ENCODE measurements at regions not wholly inside any gene's neighbourhood (a gene's known extent, or its start where the extent isn't known, plus 50 kb on each side); places are given as distances from the start of the nearest gene placed in this dataset.

DNA sequence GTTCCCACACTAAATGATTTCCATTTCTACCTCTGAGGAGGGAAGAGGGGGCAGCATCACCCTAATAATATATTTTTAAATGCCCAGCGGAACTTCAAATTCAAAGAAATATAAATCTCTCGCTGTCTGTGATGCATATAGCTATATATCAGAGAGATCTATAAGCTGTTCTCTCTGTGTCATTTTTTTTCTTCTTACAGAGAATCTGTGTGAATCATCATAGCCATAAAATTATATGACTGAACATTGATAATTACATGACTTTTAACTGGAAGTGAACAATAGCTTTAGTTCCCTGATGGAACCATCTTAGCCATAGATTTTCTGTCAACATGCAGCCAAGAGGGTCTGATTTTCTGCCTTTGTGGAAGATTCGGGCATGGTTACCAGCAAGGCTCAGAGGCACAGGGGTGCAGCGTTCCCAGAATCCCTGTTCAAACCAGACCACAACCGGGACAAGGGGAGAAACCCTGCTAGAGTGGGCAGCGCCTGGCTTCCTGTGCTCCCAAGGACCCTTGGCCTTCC is 93.7 kb upstream of the OSMR start:
- no peak for DNase-seq (ENCODE audit: low spot score)

DNA sequence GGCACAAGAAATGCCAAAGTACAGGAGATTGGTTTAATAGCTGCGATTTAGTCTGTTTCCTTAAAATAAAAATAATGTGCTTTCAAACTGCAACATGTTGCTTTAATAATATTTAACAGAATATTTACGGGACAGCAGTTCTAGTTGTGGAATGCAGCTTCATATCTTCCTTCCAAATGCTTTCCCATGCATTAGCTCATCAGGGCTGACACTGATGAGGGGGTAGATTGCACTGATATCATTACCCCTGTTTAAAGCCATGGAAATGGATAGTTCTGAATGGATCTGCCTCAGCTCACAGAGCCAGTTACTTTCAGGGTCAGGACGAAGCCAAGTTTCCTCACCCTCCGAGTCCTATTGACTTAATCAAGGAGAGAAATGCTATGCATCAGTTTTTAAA is 93.2 kb upstream of the OSMR start:
- DNase-seq (ENCODE audit: low spot score), result no peak

DNA sequence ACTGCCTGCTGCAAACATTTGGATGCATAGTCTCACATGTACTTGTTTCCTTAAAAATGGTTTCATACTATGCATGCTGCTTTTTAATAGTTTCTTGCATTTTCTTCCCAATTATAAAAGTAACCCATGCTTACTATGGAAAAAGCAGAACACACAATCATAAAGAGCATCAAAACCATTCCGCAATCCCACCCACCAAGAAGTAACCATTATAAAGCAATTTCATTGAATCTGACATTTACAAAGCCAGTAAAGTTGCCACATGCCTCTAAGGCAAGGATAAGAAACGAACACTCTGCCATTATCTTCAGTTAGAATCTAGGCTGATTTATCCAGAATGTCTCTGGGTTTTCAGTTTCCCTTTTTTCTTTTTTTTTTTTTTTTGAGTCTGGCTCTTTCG is 92.7 kb upstream of the OSMR start:
- DNase-seq (ENCODE audit: low spot score), result no peak

DNA sequence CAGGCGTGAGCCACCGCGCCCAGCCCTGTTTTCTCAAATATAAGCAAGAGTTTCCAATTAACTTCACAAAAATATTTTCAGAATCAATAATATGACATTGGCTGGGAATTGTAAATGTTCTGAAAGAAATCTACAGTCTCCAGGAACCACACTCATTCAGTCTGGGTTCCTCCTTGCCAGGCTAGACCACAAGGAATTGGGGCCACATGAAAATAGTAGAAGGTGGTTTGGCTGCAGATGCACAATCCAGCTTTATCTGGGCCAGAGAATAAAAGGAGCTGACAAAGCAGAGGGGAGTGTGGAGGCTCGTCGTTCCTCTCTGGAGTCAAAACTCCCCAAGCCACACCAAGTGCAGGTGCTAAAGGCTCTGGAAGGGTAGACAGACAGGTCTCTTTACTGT is 92.0 kb upstream of the OSMR start:
- no peak for DNase-seq (ENCODE audit: low spot score)

DNA sequence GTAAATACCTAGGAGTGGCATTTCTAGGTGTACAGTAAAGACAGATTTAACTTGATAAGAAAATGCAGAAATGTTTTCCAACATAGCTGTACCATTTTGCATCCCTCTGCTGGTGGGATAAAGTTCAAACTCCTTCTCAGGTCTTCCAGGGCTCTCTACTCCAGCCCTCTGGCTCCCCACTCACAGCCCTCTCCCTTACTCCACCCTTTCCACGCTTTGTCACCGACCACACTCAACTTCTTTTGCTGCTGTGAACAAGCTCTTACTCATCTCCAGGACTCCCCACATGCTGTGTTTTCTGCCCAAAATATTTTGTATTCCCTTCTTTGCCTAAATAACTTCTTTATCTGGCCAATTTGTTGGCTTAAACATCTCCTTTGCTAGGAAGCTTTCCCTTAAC is 90.6 kb upstream of the OSMR start:
- DNase-seq (ENCODE audit: low spot score), result no peak

DNA sequence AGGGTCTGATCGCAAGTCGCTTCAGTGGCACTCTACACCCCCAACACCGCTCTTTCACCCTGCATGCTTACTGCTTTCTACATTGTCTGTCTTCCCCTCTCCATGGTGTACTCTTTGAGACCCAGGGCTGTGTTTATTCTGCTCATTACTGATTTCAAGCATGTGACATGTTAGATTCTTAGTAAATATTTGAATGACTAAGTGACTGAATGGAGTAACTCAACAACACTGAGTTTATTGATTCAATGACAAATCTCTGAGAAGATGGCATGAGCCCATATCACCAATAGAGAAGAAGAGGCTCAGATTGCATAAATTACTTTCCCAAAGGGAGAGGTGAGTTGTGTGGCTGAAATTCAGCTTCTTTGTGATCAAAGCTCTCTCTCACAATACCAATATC is 89.7 kb upstream of the OSMR start:
- no peak for DNase-seq (ENCODE audit: low spot score)

DNA sequence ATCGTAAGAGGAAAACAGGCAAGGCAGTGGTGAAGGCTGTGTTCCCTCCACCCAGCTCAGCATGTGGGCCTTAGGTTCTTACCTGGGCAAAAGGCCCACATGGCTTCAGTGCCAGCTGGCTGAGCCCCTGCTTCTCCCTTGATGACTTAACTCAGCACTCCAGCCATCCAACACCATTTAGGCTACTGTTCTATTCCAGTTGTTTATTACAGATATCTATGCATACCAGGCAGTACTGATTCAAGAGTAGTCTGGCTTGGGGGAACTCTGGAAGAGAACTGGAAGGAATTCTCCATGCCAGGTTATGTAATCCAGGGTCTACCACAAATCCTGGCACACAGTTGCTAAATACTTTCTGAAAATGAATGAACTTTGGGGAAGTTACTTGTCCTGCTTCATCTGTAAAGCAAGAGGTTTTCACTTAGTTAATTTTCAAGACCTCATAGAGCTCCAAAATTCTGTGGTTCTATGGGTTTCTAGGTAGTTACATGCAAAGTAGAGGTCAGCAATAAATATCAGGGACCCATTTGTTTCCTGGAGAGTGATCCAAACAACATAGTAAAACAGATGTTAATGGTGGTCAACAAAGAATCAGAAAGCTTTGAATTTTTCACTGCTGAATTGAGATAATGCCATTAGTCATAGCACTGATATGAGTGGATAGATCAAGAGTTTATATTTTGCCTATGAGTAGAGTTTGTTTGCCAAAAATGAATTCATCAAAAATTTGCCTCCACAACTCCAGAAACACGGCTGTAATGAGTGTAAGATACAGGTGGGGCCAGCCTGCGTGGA is 88.2 kb upstream of the OSMR start:
- no peak for DNase-seq (ENCODE audit: low spot score)

DNA sequence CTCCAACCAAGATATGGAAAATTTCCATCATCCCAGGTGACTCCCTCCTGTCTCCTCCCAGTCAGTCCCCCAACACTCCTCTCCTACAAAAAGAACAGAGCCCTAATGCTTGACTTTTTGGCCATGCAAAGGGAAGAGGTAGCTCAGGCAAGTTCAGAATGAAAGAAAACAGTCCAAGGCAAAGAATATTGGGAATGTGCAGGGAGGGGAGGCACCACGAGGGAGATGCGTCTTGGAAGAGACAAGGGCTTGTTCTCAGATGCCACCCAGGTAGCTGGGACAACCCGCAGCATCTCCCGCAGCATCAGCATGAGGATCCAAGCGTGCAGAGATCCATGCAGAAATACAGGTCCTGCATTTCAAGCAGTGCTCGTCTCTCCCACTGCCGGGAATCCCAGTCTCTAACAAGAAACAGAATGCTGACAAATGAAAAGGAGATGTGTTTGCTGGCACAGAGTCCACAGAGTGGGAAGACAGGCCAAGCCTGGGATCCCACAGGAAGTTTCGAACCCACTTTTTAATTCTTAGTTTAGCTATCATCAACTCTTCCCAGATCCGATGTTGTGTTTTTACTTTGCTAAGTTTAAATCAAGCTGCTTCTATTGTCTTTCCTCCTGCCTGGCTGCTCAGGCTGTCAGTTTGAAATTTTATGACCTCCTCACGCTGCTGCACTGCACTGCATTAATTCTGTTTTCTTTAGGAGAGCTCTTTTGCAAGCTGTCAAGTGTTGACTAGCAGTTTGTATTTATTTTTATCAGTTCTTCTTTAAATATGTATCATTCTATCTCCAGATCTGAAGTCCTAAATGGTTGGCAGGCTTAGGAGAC is 86.8 kb upstream of the OSMR start:
- no peak for DNase-seq (ENCODE audit: low spot score)

DNA sequence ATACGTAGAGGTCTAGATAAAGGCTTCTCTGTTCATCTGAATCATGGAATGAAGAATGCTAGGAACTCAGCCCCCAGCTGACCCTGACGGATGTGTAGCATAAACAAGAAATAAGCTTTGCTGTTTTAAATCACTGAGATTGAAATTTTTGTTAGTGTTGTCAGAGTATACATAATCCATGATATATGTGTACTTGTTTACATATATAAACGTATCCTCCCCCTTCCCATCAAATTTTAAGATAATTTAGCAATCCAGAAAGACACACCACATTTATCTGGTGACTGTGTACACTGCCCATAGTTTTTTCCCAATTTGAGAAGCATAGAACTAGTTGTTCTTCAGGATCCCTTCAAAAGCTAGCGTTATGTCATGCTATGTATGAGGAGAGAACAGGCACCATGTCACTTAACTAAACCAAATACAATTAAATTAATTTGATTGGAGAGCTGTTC is 80.8 kb upstream of the OSMR start:
- no peak for DNase-seq (ENCODE audit: low spot score)

DNA sequence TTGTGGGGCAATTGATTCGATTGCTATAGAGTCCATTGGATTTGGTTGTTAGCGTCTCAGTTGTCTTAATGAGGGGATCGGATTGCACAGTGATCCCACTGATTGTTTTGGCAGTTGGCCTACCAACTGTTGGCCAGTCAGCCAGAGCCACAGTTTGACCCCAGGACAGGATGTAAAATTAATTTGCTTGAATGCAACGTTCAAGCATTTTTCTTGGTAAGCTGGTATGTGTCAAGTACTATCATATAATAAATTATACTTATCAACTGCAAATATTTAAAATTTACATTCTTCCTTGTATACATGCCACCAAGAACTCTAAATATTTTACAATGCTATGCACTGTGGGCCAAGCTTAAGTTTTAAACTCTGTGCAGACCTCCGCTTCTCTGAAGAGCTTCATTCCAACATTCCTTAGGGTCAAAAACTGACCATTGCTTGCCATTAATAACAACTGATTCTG is 80.4 kb upstream of the OSMR start:
- DNase-seq (ENCODE audit: low spot score), result no peak

DNA sequence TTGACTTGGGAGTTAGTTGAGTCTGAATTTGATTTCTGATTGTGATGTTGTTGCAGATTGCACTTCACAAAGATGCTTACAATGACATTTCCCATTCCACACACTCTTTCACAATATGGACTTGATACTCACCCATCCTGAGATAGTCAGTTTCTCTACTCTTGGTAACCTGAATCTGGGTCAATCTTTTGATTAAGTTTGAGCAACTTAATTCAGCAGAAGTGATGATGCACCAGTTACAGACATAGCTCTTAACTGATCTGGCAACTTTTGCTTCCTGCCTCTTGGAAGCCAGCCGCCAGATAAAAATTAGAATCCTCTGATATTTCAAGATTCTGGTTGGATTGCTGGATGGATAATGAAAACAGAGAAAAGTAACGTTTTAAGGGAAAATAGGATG is 79.7 kb upstream of the OSMR start:
- no peak for DNase-seq (ENCODE audit: low spot score)

DNA sequence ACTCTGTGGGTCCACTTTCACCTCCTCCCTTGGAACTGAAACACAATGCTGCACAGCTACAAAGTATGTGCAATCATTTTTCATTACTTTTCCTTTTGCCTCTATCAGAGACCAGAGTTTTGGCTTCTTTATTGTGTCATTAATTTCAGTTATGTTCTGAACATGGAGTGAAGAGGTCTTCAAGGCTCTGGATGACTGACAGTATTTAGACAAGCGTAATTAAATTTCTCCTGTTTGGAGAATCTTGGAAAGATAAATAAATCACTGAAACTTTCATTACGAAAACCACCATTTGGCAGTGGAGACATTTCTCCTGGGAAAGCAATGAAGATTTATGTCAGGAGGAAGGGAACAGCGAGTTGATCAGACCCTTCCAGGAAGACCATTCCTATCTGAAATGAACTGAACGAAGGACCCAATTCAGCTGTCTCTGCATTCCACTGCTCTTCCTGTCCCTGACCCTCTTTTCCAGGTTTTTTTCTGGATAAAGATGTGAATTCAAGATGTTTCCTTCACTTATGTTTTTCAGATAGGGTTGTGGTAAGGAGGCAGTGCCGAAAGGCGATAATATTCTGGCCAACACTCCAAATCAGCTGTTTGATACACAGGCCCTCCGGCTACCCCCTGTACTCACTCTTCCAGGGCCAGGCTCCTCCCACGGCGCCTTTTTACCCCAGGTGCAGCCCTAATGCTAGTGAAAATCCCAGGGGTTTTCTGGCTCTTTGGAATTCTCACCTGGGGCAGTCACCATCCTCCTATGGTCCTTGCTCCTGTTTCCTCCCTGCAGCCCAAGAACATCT is 77.2 kb upstream of the OSMR start:
- no peak for DNase-seq (ENCODE audit: low spot score)

DNA sequence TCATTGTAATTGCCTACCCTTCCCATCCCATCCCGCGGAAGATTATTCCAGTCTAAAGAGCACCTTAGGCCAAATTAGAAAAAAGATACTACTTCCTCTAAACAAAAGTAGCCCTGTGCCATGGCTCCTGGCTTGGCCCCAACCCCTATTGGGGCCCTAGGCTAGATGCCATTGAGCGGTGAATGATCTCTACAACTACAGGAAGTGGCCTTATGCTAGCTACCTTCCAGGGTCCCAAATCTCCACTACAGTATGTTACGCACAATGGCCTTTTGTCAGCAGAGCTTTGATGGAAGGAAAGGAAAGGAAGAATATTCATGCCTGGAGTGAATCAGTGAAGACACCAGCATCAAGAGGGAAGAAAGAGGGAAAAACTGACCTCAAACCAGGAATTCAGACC is 73.3 kb upstream of the OSMR start:
- DNase-seq (ENCODE audit: low spot score), result no peak

DNA sequence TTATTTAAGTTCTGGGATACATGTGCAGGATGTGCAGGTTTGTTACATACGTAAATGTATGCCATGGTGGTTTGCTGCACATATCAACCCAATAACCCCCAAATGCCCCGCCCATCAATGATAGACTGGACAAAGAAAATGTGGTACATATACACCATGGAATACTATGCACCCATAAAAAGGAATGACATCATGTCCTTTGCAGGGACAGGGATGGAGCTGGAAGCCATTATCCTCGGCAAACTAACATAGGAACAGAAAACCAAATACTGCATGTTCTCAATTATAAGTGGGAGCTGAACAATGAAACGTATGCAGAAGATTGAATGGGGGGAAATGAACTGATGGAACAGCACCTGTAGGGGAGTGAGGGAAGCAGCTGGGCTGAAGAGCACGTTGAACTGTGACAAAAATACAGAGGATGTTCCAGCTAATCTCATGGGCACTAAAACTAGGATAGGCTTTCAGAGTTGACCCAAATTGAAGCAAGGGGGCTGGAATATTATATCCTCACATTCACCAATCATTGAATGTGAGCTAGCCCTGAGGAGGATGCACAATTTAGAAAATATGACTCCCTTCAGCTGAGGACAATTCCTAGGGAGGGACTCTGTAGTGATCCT is 70.5 kb upstream of the OSMR start:
- no peak for DNase-seq (ENCODE audit: low spot score)

DNA sequence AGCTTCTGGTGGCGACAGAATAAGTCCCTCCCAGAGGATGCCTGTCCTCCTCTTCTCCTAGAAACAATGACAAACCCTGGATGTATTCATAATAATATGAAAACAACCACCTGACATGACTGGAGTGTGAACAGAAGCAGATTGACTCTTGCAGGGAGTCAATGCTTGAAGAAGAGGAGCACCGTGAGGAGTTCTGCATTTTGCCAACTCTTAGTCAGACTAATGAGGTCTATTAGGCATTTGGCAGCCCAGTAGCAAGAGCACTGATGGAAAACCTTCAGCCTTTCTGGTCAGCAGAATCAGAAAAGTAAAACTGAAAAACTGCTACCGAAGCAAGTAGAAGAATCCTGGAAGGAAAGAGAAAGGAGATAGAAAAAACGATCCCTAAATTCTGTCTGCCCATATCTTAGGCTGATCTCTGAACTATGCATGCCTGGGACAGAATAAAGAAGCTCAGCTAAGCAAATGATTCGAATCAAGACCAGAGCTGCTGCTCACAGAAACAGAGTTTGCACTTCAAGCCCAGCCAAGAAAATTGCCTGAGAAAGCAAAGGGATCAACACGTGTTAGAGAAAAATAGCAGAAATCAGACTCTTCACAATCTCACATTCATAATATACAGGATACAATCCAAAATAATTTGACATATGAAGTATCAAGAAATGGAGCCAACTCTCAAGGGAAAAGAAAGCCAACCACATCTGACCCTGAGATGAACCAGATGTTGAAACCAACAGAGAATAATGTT is 69.5 kb upstream of the OSMR start:
- DNase-seq (ENCODE audit: low spot score), result no peak

DNA sequence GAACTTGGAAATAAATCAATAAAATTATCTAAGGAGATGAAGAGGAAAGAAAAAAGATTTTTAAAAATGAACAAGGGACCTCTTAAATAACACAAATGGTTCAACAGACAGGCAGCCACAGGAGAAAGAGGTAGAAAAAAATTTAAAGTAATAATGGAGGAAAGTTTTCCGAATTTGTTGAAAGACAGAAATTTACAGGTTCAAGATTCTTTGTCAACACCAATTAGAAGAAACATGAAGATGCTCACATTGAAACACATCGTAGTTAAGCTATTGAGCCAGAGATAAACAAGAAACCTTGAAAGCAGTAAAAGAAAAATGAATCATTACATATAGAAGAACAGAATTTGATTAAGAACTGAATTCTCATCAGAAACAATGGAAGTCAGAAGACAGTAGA is 68.7 kb upstream of the OSMR start:
- DNase-seq (ENCODE audit: low spot score), result no peak

DNA sequence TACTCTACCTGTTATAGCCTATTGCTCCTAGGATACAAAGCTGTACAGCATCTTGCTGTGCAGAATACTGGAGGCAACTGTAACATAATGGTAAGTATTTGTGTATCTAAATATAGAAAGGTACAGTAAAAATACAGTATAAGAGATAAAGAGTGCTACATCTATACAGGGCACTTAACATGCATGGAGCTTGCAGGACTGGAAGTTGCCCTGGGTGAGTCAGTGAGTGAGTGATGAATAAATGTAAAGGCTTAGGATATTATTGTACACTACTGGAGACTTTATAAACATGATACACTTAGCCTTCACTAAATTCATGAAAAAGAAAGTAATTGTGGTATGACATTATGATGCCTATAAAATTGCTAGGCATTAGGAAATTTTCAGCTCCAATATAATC is 65.5 kb upstream of the OSMR start:
- no peak for DNase-seq (ENCODE audit: low spot score)

DNA sequence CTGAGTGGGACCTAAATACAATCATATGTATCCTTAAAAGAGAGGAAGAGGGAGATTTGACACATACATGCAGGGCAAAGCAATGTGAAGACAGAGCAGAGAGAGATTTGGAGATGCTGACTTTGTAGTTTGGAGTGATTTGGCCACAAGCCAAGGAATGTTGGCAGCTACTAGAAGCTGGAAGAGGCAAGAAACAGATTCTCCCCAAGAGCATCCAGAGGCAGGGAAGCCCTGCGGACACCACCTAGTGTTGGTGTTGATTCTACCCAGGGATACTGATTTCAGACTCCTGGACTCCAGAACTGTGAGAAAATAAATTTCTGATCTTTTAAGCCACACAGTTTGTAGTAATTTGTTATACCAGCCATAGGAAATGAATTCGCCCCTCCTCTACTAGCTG is 64.9 kb upstream of the OSMR start:
- DNase-seq (ENCODE audit: low spot score), result peak; percentile 45

DNA sequence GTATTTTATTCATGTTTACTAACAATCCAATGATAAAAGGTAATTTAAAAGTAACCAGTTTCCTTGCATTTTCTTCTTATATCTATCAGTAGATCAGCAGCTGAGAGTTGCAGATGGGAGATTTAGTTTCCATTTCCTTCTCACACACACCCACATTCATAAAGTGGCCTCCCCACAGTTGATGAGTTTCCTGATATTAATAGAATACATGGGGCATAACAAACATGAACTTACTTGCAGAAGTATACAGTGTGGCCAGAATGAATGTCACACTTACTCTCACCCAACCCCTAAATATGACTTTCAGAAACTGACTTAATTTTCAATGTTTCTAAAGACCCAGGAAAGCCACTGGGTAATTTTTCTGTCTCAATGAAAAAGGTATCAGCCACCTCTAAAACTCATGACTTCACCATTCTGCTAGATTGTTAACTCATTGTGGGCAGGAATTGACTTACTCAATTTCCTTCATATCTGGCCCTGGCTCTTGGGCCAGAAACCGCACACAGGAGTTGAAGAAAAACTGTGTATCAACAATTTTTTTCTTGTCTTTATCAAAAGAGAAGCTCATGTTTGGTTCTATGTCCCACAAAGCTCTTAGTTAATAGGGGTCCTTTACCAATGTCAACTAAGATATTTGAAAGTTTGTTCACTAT is 63.5 kb upstream of the OSMR start:
- no peak for DNase-seq (ENCODE audit: low spot score)

DNA sequence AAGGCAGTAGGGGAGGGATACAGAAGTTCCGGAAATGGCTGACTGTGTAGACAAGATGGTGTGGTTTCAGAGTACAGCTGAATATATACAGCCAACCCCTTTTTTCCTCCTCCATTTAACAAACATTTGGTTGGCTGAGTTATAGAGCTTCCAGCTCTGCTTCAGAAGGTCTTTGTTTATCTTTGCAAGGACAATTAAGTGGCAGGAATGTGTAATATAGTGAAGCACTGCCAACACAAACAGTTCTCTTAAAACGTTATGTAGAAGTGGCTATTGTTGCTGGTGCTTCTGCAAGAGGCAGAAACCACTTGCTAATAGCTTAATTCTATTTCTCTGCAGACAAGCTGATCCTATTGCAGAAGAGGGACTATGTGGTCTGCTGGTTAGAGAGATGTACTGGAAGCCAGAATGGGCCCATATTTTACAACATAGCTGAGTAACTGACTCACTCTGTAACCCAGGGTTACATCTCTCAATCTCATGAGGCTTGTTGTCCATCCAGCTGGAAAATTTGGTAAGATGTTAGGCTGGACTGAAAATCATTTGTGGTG is 62.7 kb upstream of the OSMR start:
- peak; percentile 9 for DNase-seq (ENCODE audit: low spot score)
